ACC112 (cell line): ENCODE measurements at regions not wholly inside any gene's neighbourhood (a gene's known extent, or its start where the extent isn't known, plus 50 kb on each side); places are given as distances from the start of the nearest gene placed in this dataset.

Experiments used
- H2AFZ ChIP-seq: fragments of 200-600 bp; sonication (generic); one replicate; pipeline ENCODE4 v1.6.0; 2017; ENCODE audit warnings: antibody characterized with exemption, low read length; ENCODE audit not compliant: unreplicated experiment
- H3K27ac ChIP-seq: fragments of 200-600 bp; sonication (generic); 2 replicates; pipeline ENCODE4 v1.5.1; 2014; ENCODE audit warnings: low read depth, mild to moderate bottlenecking, antibody characterized with exemption, low read length, moderate library complexity
- H3K27me3 ChIP-seq: fragments of 200-600 bp; sonication (generic); 2 replicates; pipeline ENCODE4 v1.6.1; 2014; ENCODE audit warnings: mild to moderate bottlenecking, antibody characterized with exemption, low read length, moderate library complexity, mixed read lengths; ENCODE audit not compliant: insufficient read depth
- H3K36me3 ChIP-seq: fragments of 200-600 bp; sonication (generic); 2 replicates; pipeline ENCODE4 v1.6.1; 2016; ENCODE audit warnings: mild to moderate bottlenecking, antibody characterized with exemption, low read length, moderate library complexity, mixed read lengths; ENCODE audit not compliant: insufficient read depth
- H3K4me1 ChIP-seq: fragments of 200-600 bp; sonication (generic); one replicate; pipeline ENCODE4 v1.6.1; 2016; ENCODE audit warnings: low read length, mixed read lengths; ENCODE audit not compliant: insufficient read depth, unreplicated experiment, control insufficient read depth
- H3K4me3 ChIP-seq: fragments of 200-600 bp; sonication (generic); 2 replicates; pipeline ENCODE4 v1.5.1; 2014; ENCODE audit warnings: mild to moderate bottlenecking, low read depth, low read length
- H3K79me2 ChIP-seq: fragments of 200-600 bp; sonication (generic); one replicate; pipeline ENCODE4 v1.6.0; 2016; ENCODE audit warnings: low read length; ENCODE audit not compliant: control insufficient read depth, unreplicated experiment, insufficient read depth

DNA sequence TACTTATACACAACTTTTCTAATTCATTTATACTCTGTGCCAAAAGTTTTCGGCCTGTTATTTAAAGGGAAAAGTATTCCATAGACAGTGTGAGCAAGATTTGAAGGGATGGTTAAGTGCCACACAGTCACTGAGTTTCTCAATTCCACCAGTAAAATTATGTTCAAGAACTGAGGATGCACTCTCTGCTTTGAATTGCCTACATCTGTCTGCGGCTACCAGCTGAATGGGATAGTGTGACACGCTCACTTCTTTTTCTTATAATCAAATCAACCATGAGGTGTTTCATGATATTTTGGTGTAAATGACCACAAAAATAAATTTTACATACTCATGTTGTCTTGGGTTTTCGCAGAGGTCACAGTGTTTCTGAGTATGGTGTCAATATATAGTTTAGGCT is 218.4 kb upstream of the TMEM161B start:
- H3K79me2 ChIP-seq = no peaks in the 10 kb centered on the region
- no peak overlapping the region for H2AFZ ChIP-seq
- H3K36me3 ChIP-seq = no peaks in the 10 kb centered on the region
- H3K4me3 ChIP-seq = no peak overlapping the region
- H3K4me1 ChIP-seq = no peaks in the 10 kb centered on the region
- no peak overlapping the region for H3K27ac ChIP-seq
- peaks cover 55% of the 10 kb centered on the region for H3K27me3 ChIP-seq

DNA sequence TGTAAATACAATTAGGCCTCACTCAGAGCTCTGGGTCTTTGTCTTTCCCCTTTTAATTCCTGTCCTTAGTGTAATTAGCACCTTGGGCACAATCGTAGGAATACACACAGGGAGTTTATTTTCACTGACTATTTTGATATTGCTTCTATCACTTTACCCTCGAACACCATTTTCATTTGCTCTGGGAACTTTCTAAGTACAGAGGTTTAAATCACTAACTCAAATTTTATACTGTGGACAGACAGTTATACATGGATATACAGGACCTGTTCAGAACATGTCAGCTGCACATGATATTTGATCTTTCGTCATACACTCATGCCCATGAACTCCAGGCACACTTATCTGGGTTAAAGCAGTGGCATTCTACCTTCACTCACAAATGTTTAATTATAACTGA is 217.8 kb upstream of the TMEM161B start:
- H3K4me3 ChIP-seq = no peak overlapping the region
- H3K79me2 ChIP-seq = no peaks in the 10 kb centered on the region
- no peaks in the 10 kb centered on the region for H3K4me1 ChIP-seq

DNA sequence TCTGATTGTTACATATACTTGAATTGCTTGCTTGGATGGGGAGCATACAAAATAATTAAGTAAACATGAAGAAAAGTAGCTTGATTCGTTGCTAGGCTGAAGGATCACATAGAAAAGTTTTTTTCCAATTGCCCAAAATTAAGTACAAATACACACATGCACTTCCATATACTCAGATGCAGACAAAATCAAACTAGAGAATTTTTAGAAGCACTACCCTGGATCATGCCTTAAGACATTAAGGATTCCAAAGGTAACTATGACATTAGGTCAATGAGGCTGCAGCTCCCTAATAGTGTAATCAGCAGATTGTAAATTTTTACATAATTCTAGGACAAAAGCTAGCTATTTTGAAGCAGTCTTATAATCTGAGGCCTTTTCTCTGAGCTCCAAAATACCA is 216.9 kb upstream of the TMEM161B start:
- Histone ChIP-seq H3K27me3 (peaks cover 52% of the 10 kb centered on the region), H3K79me2 (no peaks in the 10 kb centered on the region), H3K27ac (no peak overlapping the region), H3K4me3 (no peak overlapping the region), H3K4me1 (no peaks in the 10 kb centered on the region), H3K36me3 (no peaks in the 10 kb centered on the region), H2AFZ (no peak overlapping the region)

More for the DNA sequence above, 217.8 kb upstream of the TMEM161B start:
- H3K36me3 ChIP-seq = no peaks in the 10 kb centered on the region
- H3K27ac ChIP-seq = no peak overlapping the region
- no peak overlapping the region for H2AFZ ChIP-seq
- peaks cover 51% of the 10 kb centered on the region for H3K27me3 ChIP-seq

DNA sequence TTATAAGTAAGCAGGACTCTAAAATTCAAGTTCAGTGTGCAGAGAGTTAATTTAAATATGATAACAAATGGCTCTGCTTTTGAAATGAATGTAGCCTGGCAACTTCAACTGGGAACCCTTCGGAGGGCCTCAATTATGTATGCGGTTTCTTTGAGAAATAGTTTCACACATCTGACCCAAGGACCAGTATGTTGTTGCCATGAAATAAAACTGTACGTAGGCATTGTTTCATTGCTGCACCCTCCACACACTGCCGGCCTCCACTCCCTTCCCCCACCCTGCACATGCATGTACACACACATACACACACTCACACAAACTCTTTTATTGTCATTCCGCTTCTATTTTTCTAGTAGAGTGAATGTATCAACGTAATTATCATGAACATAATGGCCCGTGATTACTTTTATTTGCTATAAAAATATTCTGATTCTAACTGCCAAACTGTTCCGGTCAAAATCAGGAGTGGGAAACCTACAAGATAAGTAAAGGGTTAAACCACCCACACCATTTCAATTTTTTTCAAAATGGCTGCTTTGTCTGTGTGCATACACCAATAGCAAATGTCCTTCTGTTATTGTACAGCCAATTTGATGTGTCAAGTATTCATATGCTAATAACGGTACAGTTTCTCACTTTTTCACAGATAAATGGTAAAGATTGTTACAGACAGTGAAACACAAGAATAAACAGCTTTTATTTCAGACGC is 215.5 kb upstream of the TMEM161B start:
- Histone ChIP-seq H3K36me3 (no peaks in the 10 kb centered on the region), H2AFZ (no peak overlapping the region), H3K27ac (no peak overlapping the region), H3K4me3 (no peak overlapping the region), H3K27me3 (peaks cover 46% of the 10 kb centered on the region), H3K4me1 (no peaks in the 10 kb centered on the region), H3K79me2 (no peaks in the 10 kb centered on the region)

DNA sequence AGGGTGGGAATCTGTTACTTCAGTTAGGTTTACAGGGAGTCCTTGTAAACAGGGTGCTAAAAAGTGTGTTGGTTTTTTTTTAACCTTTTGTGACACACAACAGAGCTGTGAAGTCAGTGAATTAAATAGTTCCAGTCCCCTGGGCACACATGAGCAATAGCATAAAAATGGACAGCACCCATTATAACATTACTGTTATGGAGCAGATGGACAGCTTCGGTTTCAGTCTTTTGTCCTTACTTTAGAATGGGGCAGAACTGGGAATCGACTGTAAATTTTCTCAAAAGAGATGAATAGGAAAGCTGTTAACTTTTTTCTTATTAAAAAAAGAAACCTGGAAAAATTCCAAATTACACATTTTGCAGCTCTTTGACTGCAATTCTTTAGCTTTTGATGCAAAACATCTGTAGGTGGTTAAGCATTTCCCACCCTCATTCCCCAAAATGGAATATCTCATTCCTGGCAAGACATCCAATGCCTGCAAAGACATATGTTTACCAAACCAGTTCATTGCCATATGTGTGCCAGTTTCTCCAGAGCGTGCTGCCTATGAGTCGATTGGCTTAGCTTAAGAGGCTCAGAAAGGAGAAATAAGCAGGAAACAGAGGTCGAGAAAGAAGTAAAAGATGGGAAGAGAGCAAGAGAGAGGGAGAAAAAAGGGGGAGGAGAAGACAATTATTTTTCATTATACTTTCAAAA is 212.3 kb upstream of the TMEM161B start:
- Histone ChIP-seq H3K4me1 (no peaks in the 10 kb centered on the region), H3K36me3 (no peaks in the 10 kb centered on the region), H3K79me2 (no peaks in the 10 kb centered on the region), H2AFZ (no peak overlapping the region), H3K27ac (no peak overlapping the region), H3K4me3 (no peak overlapping the region), H3K27me3 (peaks cover 26% of the 10 kb centered on the region)

DNA sequence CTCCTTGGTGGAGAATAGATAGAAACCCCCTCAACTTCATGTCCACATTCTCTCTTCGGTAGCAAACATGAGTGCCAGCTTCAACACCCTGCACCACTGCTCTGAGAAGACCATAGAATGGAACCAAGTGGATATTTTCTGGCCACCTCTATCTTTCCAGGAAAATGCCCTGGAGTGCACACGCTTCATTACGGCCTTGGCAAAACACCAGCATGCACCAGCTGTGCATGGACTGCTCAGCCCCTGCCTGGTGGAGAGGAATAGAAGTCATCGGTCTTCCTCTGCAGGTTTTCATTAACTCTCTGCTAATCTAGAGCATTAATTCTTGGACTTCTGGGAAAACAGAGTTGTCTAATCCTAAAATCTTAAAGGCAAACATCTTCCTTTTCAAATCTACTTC is 211.6 kb upstream of the TMEM161B start:
- Histone ChIP-seq H3K27me3 (peaks cover 29% of the 10 kb centered on the region), H2AFZ (no peak overlapping the region), H3K36me3 (no peaks in the 10 kb centered on the region), H3K27ac (no peak overlapping the region), H3K79me2 (no peaks in the 10 kb centered on the region), H3K4me1 (no peaks in the 10 kb centered on the region), H3K4me3 (no peak overlapping the region)

DNA sequence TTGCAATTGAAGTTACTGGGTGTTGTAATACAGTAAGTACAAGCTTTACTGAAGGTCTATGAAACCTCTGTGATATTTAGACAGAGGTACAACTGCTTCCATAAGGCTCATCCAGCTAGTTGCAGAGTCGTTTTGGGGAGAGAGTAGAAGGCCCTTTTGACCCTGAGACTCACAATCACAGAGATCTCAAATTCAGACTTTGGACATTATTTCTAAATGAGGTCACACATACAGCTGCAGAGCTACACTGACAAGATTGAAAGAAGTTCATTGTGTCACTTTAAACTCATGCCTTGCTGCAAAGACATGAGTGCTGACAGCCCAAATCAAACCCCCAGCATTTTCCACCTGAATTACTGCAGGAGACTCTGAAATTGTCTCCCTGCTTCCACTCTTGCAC is 205.9 kb upstream of the TMEM161B start:
- Histone ChIP-seq H3K27me3 (peaks cover 21% of the 10 kb centered on the region; the same call in 1 of the 2 replicates), H3K79me2 (no peaks in the 10 kb centered on the region), H2AFZ (no peak overlapping the region), H3K4me1 (no peaks in the 10 kb centered on the region), H3K4me3 (no peak overlapping the region), H3K27ac (no peak overlapping the region), H3K36me3 (no peaks in the 10 kb centered on the region)

DNA sequence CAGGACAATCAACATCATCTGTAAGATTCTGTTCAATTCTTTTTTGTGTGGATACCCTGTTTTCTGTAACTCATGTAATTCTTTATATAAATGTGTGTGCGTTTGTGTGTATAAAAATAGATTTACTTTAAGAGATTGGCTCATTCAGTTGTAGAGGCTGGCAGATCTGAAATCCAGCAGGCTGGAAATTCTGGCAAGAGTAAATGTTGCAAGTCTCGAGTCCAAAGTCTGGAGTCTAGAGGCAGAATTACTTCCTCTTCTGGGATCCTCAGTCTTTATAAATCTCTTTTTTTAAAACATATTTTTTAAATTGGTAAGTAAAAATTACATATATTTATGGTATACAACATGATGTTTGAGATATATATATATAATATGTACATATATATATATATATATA is 202.1 kb upstream of the TMEM161B start:
- H2AFZ ChIP-seq = no peak overlapping the region
- no peaks in the 10 kb centered on the region for H3K79me2 ChIP-seq
- H3K36me3 ChIP-seq = no peaks in the 10 kb centered on the region
- H3K4me1 ChIP-seq = no peaks in the 10 kb centered on the region
- H3K4me3 ChIP-seq = no peak overlapping the region
- H3K27ac ChIP-seq = no peak overlapping the region
- peaks cover 15% of the 10 kb centered on the region; the same call in 1 of the 2 replicates for H3K27me3 ChIP-seq

DNA sequence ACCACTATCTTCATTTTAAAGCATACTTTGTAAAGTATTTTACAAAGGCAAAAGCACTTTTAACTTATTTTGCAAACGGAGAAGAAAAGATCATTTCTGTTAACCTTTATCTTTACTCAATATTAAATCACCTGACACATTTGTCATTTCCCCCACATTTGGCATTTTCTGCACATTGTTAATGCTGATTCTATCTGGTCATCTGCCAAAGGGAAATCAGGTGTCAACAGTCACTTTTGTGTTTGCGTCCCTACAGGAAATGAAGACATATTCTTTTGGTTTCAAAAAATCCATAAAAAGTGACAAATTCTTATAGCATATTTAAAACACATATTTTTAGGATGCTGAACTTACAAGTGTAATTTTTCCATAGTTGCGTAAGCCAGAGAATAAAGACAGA is 191.3 kb upstream of the TMEM161B start:
- no peak overlapping the region for H3K4me3 ChIP-seq
- H3K27me3 ChIP-seq = 0 out of 2 replicates have a peak, but pooled peaks cover 7% of the 10 kb centered on the region
- H3K4me1 ChIP-seq = no peaks in the 10 kb centered on the region
- H3K79me2 ChIP-seq = no peaks in the 10 kb centered on the region
- H3K36me3 ChIP-seq = no peaks in the 10 kb centered on the region
- no peak overlapping the region for H2AFZ ChIP-seq
- no peak overlapping the region for H3K27ac ChIP-seq

DNA sequence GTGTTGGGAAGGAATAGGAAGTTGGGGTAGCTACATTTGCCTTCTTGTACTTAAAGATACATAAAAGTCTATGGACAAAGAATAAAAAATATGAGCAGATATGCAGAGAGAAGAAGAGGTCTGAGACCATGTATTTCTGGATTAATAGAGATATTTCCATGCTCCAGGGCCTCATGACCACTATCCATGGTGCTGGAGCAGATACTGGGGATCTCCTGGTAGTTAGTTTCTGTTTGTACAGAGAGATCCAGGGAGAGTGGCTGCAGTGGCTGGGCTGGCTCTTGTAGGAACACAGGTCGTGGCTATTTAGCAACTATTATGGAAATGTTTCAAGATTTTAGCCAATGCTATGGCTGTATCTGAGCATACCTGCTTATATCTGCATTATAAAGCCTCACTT is 184.2 kb upstream of the TMEM161B start:
- no peak overlapping the region for H3K27ac ChIP-seq
- H3K36me3 ChIP-seq = no peaks in the 10 kb centered on the region
- no peak overlapping the region for H3K4me3 ChIP-seq
- H3K27me3 ChIP-seq = no peaks in the 10 kb centered on the region
- H2AFZ ChIP-seq = no peak overlapping the region
- H3K4me1 ChIP-seq = no peaks in the 10 kb centered on the region
- H3K79me2 ChIP-seq = no peaks in the 10 kb centered on the region

DNA sequence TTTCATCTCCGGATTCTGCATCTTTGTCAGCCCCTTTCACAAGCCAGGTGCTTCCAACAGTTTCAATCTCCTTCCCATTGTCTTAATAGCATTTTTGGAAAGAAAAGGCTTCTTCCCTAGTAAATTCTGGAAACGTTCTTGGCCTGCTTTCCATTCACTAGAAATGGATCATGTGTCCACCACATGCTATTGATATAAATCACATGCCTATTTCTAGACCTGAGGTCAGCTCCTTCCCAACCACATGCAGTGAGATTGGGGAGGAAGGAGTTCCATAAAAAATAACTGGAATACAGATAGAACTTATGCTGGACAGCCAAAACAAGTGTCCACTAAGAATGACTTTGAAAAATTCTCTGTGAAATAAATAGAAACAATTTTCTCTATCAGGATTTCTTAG is 181.6 kb upstream of the TMEM161B start:
- no peaks in the 10 kb centered on the region for H3K79me2 ChIP-seq
- H3K36me3 ChIP-seq = no peaks in the 10 kb centered on the region
- no peak overlapping the region for H3K4me3 ChIP-seq
- H3K27me3 ChIP-seq = no peaks in the 10 kb centered on the region
- H3K27ac ChIP-seq = no peak overlapping the region
- no peak overlapping the region for H2AFZ ChIP-seq
- H3K4me1 ChIP-seq = no peaks in the 10 kb centered on the region
